CD4-positive, alpha-beta T cell treated with Interleukin-6 for 4 hours (primary cell): ENCODE measurements at regions not wholly inside any gene's neighbourhood (a gene's known extent, or its start where the extent isn't known, plus 50 kb on each side); places are given as distances from the start of the nearest gene placed in this dataset.
"Not testable (repeated sequence)": the region's sequence is repeated elsewhere in the genome, so short reads cannot be mapped to it uniquely, and the experiment has no call there.

ENCODE experiments used
- DNase-seq: peaks from one replicate; pipeline ENCODE4 v3.0.0-alpha.2; 2020; ENCODE audit warnings: mixed read lengths

DNA sequence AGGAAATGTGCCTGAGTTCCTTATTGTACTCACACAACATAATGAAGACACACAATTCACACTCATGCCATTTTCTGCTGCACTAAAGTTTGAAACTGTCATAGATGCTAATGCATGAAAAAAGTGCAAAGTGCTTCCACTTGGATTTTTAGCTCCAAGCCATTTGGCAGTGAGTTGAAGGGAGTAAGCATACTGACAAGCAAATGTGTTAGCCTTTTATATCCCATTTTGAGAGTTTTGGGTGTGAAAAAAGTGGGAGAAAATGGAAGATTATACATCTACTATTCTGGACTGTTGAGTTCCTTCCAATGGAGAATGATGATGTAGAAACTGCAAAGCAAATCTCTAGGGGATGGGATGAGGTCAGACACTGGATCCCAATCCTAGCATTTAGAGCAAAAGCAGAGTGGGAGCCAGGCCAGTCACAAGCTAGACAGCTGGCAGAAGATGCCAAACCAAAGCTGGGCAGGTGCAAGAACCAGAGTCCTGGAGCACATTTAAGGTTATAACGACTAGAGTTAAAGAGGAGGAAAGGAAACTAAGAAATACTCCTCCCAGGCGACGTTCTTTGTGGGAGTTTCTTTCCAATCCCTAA, 216.8 kb downstream of the FBXO8 start:
- no peak for DNase-seq

DNA sequence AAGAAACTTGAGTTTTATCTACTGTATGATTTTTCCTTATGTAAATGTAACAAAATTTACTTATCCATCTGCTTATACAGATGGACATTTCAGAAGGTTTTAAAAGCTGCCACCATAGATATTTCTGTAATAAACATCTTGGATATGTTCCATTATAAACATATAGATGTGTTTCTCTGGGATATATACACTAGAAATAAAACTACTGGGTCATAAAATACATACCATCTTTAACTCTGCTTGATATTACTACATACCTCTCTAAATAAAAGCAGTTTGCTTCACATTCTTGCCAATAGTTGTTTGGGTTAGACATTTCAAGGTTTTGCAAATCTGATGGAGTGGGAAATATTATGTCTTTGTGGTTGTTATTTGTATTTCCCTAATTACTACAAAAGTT, 220.6 kb downstream of the FBXO8 start:
- DNase-seq = no peak

DNA sequence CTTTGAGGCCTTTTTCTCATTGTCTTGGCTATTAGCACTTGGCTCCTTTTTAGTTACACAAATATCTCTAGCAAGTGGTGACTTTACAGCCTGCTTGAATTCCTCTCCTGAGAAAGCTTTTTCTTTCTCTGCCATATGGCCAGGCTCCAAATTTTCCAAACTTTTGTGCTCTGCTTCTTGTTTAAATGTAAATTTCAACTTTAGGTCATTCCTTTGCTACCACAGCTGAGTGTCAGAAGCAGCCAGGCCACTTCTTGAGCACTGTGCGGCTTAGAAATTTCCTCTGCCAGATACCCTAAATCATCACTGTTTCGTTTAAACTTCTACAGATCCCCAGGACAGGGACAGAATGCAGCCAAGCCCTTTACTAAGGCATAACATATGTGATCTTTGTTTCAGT, 222.4 kb downstream of the FBXO8 start:
- DNase-seq = no peak

DNA sequence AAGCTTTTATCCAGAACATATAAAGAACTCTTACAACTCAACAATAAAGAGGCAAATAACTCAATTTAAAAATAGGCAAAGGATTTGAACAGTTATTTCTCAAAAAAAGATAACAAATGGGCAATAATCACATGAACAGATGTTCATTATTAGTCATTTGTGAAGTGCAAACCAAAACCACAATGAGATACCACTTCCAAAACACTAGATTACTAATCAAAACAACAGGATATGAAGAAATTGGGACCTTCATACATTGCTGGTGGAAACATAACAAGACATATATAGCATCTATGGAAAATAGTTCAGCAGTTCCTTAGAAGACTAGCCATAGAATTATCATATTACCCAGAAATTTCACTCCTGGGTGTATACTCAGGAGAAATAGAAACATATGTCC, 224.6 kb downstream of the FBXO8 start:
- no peak for DNase-seq

DNA sequence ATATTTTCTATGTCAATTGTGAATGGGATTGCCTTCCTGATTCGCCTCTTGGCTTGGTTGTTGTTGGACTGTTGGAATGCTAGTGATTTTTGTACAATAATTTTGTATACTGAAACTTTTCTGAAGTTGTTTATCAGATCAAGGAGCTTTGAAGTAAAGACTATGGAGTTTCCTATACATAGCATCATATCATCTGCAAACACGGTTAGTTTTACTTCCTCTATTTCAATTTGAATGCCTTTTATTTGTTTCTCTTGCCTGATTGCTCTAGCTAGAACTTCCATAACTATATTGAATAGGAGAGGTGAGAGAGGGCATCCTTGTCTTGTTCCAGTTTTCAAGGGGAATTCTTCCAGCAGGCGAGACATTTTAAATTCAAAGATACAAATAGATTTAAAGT, 226.5 kb downstream of the FBXO8 start:
- no peak for DNase-seq

DNA sequence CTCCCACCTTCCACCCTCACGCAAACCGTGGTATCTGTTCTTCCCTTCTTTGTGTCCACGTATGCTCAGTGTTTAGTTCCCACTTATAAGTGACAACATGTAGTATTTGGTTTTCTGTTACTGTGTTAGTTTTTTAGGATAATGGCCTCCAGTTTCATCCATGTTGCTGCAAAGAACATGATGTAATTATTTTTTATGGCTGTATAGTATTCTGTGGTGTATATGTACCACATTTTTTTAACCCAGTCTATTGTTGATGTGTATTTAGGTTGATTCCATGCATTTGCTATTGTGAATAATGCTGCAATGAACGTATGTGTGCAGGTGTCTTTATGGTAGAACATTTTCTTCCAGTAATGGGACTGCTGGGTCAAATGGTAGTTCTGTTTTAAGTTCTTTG, 228.1 kb downstream of the FBXO8 start:
- no peak for DNase-seq

DNA sequence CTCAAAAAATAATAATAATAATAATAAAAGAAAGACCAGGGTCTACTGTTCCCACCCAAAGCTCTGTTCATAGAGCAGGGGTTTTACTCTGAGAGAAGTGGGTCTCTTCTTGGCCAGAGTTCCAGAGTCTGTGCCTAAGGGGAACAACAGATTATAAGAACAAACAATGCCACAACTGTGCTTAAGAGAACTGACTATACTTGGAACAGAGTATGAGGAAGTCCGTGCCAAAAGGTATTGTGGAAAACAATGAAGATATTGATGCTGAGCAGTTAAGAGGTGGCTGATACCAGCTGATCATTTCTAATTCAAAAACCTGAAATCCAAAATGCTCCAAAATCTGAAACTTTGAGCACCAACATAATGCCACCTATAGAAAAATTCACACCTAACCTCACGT, 229.6 kb downstream of the FBXO8 start:
- no peak for DNase-seq

DNA sequence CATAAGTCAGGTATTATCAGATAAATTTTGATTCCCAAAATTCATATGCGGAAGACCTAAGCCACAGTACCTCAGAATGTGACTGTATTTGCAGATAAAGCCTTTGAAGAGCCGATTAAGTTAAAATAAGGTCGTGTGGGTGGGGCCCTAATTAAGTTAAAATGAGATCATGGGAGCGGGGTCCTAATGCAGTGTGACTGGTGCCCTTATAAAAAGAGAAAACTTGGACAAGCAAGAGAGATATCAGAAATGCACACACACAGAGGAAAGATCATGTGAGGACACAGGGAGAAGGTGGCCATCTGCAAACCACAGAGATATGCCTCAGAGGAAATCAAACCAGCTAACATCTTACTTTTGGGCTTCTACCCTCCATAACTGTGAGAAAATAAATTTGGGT, 236.1 kb downstream of the FBXO8 start:
- no peak for DNase-seq

DNA sequence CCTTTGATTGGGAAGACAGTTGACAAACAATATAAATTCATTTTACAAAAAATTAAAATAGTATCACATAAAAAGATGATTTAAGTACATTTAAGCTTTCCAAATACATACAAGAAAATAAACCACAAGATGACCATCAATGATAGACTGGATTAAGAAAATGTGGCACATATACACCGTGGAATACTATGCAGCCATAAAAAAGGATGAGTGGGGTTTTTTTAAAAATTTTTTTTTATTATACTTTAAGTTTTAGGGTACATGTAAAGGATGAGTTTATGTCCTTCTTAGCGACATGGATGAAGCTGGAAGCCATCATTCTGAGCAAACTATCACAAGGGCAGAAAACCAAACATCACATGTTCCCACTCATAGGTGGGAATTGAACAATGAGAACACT, 237.6 kb downstream of the FBXO8 start:
- DNase-seq = not testable (repeated sequence)

DNA sequence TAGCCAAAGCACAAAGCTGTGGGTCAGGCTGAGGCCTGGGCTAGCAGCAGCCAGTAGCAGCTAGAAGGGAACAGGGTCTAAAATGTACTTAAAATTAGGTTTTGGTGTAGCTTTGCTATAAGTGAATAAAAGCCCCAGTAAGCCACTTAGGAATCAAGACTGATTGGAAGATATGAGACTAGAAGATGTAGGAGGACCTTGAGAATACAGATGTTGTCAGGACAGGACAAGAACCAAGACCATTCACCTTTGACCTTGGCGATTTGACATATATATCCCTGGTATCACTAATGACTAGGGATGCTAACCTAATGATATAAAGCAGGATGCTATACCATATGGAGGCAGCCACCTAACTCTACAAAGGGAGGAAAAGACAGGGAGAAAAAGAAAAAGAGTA, 238.1 kb downstream of the FBXO8 start:
- DNase-seq = no peak

DNA sequence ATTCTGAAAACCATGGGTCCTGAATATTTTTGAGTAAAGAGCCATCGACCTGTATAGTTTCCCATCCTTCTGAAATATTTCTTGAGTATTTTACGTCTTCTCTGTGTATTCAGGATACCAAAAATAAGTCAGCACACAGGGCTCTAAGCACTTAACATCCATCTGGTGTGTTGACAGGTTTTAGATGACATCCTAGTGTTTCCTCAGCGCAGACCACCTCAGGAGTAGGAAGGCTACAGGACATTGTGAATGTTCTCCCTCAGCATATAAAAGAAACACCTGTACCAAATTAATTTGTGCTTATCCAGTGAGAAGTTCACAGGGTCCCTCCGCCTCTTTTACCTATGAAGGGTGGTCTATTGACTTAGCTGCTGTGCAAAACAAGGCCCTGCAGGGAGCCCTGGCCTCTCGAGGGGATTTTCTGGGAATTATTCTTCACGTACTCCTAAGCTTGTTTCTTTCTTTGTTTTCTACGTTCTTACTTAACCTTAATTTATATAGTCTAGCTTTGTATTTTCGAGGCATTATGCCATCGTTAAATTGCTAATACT, 241.8 kb downstream of the FBXO8 start:
- DNase-seq = no peak

DNA sequence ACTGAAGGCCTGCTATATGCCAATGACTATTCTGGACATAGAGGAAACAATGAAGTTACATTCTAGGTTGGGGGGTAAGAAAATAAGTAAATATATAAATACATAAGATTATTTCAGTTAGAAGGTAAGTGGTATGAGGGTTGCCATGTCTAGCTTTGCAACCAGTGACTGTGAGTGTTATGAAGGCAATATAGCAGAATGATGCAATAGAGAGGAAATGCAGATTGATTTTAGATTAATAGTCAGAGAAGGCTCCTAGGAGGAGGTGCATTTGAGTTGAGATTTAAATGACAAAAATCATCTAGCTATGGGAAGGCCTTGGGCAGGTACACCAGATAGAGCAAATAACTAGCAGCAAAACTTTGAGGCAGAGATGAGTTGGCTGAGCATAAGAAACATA, 243.2 kb downstream of the FBXO8 start:
- no peak for DNase-seq

DNA sequence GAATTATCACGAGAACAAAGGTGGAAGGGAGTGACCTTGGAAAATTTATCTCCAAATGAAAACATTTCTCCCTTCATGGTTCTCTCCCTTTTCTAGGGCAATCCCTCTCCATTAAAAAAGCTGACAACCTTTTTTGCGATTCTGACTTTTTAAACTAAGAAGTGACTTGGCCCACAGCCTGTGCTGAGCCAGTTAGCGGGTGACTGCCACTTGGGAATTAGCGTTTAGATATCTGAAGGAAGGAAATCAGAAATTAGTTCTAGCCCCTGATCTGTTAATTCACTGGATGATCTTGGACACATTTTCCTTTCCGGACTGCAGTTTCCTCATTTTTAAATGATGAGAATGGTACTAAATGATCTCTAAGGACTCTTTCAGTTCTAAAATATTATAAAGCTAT, 245.0 kb downstream of the FBXO8 start:
- no peak for DNase-seq

DNA sequence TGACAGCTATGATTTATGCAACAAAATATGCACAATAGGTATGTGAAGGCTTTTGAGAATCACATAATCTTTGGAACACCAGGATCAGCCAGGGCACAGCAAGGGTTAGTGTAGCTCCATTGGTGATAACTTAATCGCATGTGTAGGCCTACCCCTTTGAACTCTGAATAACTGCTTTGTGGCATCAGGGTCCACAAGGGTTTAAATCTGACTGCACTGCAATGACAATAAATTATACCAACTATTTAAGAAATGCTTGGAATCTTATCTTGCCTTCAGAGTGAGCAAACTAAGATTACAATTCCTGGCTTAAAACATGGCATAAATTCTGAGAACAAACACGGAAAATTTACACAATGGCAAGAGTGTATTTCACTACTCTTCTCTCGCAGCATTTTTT, 245.8 kb downstream of the FBXO8 start:
- DNase-seq = no peak

DNA sequence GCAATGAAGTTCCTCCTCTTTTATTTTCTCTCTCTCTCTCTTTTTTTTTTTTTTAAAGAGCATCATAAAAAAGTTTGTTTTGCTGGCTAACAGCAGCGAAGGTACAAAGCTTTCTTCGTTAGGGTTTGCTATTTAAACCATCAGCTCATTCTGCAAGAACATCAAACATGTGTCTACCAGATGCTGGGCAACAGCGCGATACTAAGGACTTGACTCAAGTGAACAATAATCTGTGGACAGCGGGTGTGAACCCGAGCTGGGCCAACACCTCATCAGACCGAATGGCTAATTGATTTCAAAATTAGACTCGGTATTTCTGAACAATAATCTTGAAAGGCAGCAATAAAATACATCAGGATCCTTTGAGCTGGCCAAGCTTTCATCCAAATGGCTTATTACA, 246.4 kb downstream of the FBXO8 start:
- DNase-seq = no peak

DNA sequence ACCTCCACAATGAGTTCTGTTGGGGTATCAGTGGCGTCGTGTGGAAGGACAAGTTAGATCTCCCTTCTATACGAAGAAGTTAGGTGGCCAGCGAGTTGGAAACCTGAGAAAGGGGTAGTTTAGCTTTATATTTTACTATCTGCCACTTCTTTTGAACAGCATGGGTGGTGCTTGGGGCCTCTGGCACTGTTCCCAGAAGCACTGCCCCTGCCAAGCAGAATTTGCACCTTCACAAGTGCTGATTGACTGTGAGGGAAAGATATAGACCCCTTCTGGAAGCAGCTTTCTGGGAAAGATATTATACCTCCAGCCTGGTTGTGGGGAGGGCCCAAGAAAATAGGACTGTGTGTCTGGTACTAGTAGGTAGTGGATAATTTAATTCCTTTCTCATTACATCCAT, 246.9 kb downstream of the FBXO8 start:
- DNase-seq = no peak

DNA sequence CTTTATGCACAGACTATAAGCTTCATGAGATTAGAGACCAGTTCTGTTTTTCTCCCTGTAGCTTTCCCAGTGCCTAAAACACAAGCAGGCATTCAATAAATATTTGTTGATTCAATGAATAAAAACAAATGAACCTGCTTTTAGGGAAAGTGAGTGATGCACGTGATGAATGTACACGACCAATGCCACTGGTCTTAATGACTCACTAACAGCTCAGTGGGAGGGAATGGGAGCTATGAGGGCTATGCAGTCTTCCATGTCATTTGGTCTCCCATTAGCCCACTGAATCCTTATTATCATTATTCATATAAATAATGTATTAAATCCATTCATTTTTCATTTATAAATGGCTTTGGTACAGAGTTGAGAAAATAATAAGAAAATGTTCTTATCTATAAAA, 247.4 kb downstream of the FBXO8 start:
- DNase-seq = no peak

DNA sequence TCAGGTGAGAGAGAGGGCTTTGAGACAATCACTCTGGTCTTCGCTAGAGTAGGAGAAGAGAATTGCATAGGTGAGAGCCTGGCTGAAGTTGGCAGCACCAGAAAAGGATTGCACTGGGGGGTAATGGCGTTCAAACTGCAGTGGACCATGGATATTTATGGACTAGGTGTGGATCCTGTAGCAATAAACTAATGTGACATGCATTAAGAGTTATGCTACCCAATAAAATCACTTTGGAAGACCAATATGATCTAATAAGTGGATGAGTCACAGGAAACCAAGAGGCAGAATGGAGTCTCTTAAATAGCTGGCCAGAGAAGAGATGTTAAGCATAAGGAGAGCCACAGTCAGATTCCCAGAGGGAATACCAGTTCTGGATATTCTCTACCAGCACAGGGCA, 259.8 kb downstream of the FBXO8 start:
- DNase-seq = no peak

DNA sequence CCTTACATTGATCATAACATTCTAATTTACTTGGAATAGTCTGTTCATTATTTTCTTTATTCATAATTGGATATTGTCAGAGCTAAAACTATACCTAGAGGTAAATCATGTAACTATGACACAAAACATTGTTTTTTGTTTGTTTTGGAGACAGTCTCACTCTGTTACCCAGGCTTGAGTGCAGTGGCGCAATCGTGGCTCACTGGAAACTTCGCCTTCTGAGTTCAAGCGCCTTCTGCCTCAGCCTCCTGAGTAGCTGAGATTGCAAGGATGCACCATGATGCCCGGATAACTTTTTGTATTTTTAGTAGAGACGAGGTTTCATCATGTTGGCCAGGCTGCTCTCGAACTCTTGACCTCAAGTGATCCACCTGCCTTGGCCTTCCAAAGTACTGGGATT, 265.2 kb downstream of the FBXO8 start:
- no peak for DNase-seq

DNA sequence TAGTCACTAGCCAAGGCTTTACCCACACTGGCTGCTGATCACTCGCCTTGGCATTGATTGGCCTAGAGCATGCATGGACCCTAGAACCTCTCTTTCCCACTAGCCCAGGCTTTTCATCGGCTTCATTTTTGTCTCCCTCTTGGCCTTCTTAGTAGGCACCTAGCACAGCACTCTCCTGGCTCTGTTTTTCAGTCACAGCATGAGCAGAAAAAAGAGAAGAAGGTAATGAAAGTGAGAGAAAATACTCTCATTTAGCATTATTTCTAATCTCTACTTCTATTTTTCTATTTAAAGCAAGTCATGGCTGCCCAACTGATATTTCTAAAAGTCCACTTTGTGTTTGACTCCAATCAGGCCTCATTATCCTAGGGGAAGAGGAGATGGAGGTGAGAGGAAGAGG, 267.2 kb downstream of the FBXO8 start:
- DNase-seq = no peak

DNA sequence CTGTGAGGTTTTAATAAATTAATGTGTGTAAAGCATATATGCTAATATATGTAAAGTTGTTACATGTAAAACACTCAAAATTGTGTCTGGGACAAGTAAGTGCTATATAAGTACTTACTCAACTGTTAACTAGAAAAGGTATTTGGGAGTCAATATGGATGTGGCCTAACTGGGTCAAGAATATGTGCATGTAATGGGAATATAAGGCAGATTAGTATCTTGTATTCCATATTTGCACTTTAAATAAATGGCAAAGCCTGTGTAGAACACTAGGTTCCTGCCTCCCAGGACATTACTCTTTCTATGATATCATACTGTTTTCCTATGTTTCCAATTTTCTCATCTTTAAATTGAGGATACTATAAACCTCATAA, 270.6 kb downstream of the FBXO8 start:
- no peak for DNase-seq

DNA sequence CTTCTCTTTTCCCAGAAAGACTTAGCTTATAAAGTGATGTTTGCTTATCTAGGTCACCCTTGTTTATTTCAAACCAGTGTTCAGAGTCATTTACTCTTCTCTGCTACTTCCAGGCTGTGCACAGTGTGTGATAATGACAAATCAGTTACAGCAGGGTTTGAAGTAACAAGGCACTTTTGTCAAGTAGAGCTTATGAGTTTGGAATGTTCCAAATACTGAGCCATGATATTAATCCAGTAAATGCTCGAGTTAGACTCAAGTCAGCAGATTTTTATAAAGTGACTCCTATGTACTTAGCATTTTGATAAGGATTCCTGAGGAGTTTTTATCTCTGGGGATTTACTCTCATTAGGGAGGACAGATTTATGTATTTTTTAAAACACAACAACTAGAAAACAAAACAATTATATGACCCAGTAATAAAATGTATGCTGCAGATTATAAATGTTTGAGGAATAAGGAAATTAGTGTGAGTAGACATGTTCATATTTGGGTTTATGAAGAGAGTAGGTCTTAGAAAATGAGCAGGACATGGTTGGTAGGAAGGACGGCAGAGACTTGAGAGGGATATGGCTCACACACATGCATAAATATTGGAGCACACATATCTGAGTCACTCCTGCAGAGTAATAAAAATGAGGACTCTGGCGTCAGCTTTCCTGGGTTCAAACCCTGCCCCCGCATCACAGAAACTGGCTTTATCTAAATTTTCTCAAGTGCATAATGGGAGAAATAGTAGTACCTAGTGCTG, 271.2 kb downstream of the FBXO8 start:
- no peak for DNase-seq

DNA sequence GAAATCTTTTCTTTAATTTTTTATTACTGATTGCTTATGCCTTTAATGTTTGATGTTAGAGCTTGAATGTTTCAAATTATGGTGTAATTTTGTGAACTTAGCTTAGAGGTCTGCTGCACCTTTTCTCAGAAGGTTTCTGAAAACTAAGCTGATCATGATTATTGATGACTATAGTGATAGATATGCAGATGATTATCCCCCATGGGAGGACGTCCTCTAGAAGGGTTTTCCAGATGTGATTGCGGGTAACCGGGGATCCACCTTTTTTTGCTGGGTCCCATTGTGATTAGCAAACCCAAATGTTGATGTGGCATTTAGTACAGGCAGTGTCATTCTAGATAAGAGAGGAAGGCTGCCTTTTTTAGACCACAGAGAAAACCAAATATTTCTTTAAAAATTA, 272.9 kb downstream of the FBXO8 start:
- DNase-seq = no peak

DNA sequence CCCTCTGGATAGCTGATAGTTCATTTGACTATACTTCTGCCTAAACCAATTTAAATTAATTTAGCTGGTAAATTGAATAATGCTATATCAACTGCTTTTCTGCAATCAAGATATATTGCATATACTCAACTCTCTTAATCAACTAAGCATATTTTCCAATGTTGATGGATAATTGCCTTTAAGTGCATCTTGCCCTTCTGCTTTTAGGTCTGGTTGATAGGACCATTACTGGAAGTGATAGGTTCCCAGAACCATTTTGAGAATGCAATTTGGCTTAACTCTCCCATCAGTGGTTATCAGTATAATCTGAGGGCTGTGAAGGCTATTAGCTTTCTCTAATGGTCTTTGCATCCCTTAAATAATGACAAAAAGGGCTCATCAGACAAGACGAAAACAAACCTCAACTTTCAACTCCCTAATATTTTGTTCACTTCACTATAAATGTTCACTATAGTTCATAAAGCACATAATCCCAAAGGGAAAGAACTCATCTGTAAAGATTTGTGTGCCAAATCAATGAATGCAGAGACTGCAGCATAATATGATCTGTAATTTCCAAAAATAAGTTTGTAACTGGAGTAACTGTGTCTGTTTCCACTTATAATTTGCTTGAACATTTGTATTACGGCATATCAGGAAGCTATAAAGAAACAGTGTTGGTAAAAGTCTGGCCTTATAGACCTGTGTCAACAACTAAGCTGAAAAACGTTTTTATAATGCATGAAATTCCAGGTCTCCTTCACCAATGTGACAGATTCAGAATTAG, 273.6 kb downstream of the FBXO8 start:
- DNase-seq = no peak
